Right lobe of liver (tissue), 6 donors: ENCODE measurements at regions not wholly inside any gene's neighbourhood (a gene's known extent, or its start where the extent isn't known, plus 50 kb on each side); places are given as distances from the start of the nearest gene placed in this dataset.

Experiments
- ATAC-seq, 4 donors: fragments of 200-7000 bp; cut with Tn5 transposase; one replicate each; pipeline ENCODE4 v1.9.1; 2020; ENCODE audit warnings: mild to moderate bottlenecking in 4 of 4, moderate library complexity in 4 of 4
- DNase-seq, 3 donors: peaks; one replicate each; pipeline ENCODE4 v3.0.0-alpha.2; 2020
- H3K27ac ChIP-seq, 3 donors: fragments of 200-600 bp; one replicate each; pipeline ENCODE4 v1.8.0; 2022
- H3K27me3 ChIP-seq, 2 donors: fragments of 200-600 bp; one replicate each; pipeline ENCODE4 v1.8.0; 2022
- H3K36me3 ChIP-seq, 4 donors: fragments of 200-600 bp; sonication (generic) in 1 of 4; one replicate each; pipeline versions ENCODE4 v1.5.1 to v1.8.0; 2017 to 2022; ENCODE audit warnings: control low read depth in 1 of 4
- H3K4me1 ChIP-seq, 4 donors: fragments of 200-600 bp; sonication (generic) in 1 of 4; one replicate each; pipeline versions ENCODE4 v1.5.1 to v1.8.0; 2017 to 2022; ENCODE audit warnings: control low read depth in 1 of 4
- H3K4me3 ChIP-seq, 3 donors: fragments of 200-600 bp; one replicate each; pipeline ENCODE4 v1.8.0; 2022
- H3K9me3 ChIP-seq, 4 donors: fragments of 200-600 bp; sonication (generic) in 1 of 4; one replicate each; pipeline versions ENCODE4 v1.5.1 to v1.8.0; 2017 to 2022; ENCODE audit warnings: control low read depth in 1 of 4
- CTCF ChIP-seq, 4 donors: fragments of 200-600 bp in 3 of 4; fragments of 450-650 bp in 1 of 4; IDR thresholded peaks; one replicate each; pipeline versions ENCODE4 v1.5.1 to v1.8.0; 2016 to 2022; ENCODE audit warnings: antibody characterized with exemption in 4 of 4, mild to moderate bottlenecking in 2 of 4
- POLR2A ChIP-seq: fragments of 450-650 bp; IDR thresholded peaks from one replicate; pipeline ENCODE4 v1.6.1; 2017; ENCODE audit warnings: antibody characterized with exemption, mild to moderate bottlenecking
- WGBS: methylation state at CpG from one replicate; pipeline ENCODE4 v1.1.6; 2018; ENCODE audit warnings: low coverage, low lambda C conversion rate; ENCODE audit not compliant: insufficient coverage; ENCODE audit errors: missing lambda C conversion rate; 5-methylcytosine and 5-hydroxymethylcytosine counted together
- intact Hi-C, 2 donors: fragments of 100-400 bp; cut with DNase I; formaldehyde crosslinking; loops; one replicate each; pipeline versions ENCODE4 v1.11.2 to v1.14.1; 2022
- donor health status: DM: no; HTN: yes; CAD: no.
- donor health status: DM: no; HTN: no; CAD: no.
- donor health status: DM: no; HTN: no; CAD: no.
- donor health status: DM: no; HTN: yes; CAD: no.
- donor health status: DM: no; HTN: yes; CAD: no.

DNA sequence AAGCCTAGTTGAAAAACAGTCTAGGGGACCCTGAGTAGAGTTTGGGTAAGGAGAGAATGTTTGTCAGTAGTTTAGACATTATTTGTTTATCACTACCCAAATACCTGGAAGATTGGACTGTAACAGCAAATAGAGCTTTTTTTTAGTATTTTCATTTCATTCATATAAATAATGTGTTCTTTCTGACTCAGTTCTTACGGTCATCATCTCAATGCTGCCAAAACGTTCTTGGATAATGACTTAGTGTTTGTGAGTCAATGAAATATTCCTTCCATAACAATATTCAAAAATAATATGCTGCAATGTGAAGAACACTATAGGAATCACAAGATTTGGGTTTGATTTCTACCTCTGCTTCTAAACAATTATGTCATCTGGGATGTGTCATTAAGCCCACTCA, 400.0 kb upstream of the PKN2 start:
- no peak for TF ChIP-seq CTCF (IDR thresholded peaks at IDR 0.05)
- no peak for TF ChIP-seq POLR2A
- intact Hi-C loops = no loop called here
- H3K27ac ChIP-seq = peak overlapping the region in 1 of 3 donors; percentile 18
- 42% methylated on average over 2 of the region's 2 CpGs for WGBS
- no peak overlapping the region for H3K4me3 ChIP-seq
- no peaks in the 10 kb centered on the region for H3K27me3 ChIP-seq
- ATAC-seq = peak in 1 of 4 donors; percentile 15
- no peaks in the 10 kb centered on the region for H3K36me3 ChIP-seq
- H3K4me1 ChIP-seq = peaks cover 0 to 26% (median 10%) of the 10 kb centered on the region in 4 donors
- no peaks in the 10 kb centered on the region for H3K9me3 ChIP-seq
- DNase-seq = no peak

DNA sequence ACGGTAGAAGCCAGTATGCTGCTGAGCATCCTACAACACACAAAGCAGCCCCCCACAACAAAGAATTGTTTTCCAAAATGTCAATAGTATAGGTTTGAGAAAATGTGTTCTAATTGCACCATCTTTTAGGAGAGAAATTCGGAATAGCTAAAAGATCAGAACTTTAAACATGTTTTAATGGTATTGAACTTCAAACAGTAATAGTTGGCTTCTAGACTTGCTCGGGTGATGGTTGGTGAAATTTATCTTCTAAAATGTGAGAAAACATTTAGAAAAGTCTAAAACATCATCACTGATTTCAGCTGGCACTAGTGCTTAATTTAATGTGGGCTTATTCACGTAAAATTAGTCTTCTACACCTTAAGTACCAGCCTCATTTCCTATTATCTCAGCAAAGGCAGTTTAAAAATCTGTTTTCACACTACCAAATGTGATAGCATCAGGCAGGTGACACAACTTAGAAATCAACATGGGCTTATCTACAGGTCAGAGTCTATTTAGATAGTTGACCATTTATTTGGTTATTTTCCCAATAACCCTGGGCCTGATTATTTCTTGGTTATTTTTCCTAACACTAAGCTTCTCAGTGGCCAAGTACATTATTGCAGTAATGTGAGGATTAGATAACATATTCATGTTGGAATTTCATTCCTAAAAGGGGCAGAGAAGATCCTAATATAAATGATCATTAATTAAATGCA, 399.3 kb upstream of the PKN2 start:
- H3K9me3 ChIP-seq = no peaks in the 10 kb centered on the region
- no peaks in the 10 kb centered on the region for H3K36me3 ChIP-seq
- peak overlapping the region in 2 of 3 donors; percentile 28 to 48 for H3K27ac ChIP-seq
- H3K4me1 ChIP-seq = peaks cover 0 to 26% (median 10%) of the 10 kb centered on the region in 4 donors
- intact Hi-C loops = no loop called here
- H3K27me3 ChIP-seq = no peaks in the 10 kb centered on the region
- peak in 1 of 4 donors; percentile 37 for TF ChIP-seq CTCF (IDR thresholded peaks at IDR 0.05)
- no peak for TF ChIP-seq POLR2A
- no peak for DNase-seq
- 22% methylated on average over 4 of the region's 4 CpGs for WGBS
- peak; percentile 89 to 97 (median 94) for ATAC-seq
- H3K4me3 ChIP-seq = no peak overlapping the region

- no peaks in the 10 kb centered on the region for H3K27me3 ChIP-seq
- TF ChIP-seq POLR2A (no peak), CTCF (IDR thresholded peaks at IDR 0.05) (no peak)
- no peak overlapping the region for H3K27ac ChIP-seq
- H3K4me3 ChIP-seq = no peak overlapping the region
- H3K36me3 ChIP-seq = no peaks in the 10 kb centered on the region
- WGBS = 8% methylated on average over 1 of the region's 1 CpG
- no peaks in the 10 kb centered on the region for H3K9me3 ChIP-seq
- peak; percentile 64 to 77 (median 70) for ATAC-seq
- intact Hi-C loops = no loop called here
- peak in 1 of 3 donors; percentile 60 for DNase-seq
- peaks cover 0 to 26% (median 10%) of the 10 kb centered on the region in 4 donors for H3K4me1 ChIP-seq
Observed at GRCh38 chr1:88286716-88287115, 397.4 kb upstream of the PKN2 start.

DNA sequence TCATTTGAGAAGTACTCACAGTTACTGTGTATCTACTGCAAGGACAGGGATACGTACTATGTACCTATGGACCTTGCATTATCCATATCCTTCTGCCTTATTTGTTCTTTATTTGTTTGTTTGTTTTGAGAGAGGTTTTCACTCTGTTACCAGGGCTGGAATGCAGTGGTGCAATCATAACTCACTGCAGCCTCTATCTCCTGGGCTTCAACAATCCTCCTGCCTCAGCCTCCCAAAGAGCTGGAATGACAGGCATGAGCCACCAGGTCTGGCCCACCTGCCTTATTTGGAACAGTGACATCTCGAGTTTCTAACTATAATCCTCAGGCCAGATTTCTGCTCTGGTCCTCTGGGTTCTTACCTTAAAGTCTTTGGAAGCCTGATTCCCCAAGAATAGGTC, 395.5 kb upstream of the PKN2 start:
- Histone ChIP-seq H3K27ac (no peak overlapping the region), H3K4me3 (no peak overlapping the region), H3K36me3 (no peaks in the 10 kb centered on the region), H3K4me1 (peaks cover 0 to 26% (median 10%) of the 10 kb centered on the region in 4 donors), H3K9me3 (no peaks in the 10 kb centered on the region), H3K27me3 (no peaks in the 10 kb centered on the region)
- DNase-seq (no peak), ATAC-seq (no peak)
- intact Hi-C loops = no loop called here
- TF ChIP-seq CTCF (IDR thresholded peaks at IDR 0.05) (no peak), POLR2A (no peak)
- 67% methylated on average over 2 of the region's 2 CpGs for WGBS
